RWPE1 (cell line): ENCODE measurements at regions not wholly inside any gene's neighbourhood (a gene's known extent, or its start where the extent isn't known, plus 50 kb on each side); places are given as distances from the start of the nearest gene placed in this dataset.

Experiments used
- CTCF ChIA-PET: fragments of 350-600 bp; sonication (Branson Sonifier 250); formaldehyde crosslinking; extraction: SDS; loops from one replicate; lab custom pipeline; 2021; lab: Yijun Ruan, JAX
- POLR2A ChIA-PET: fragments of 400-600 bp; formaldehyde crosslinking; extraction: SDS; loops from one replicate; lab custom pipeline; 2020; ENCODE audit warnings: antibody characterized with exemption; ENCODE audit not compliant: low non-redundant PET; lab: Yijun Ruan, JAX
- DNase-seq: peaks from one replicate; pipeline ENCODE4 v3.0.0; 2012; ENCODE audit warnings: low spot score
- H3K27ac ChIP-seq: fragments of 450-650 bp; 2 replicates; pipeline ENCODE4 v1.5.1; 2017
- TF ChIP-seq, protein P1 (sequence below): fragments of 450-650 bp; conservative IDR thresholded peaks from 2 replicates; pipeline ENCODE4 v1.5.1; 2017; ENCODE audit warnings: low read depth, mild to moderate bottlenecking

DNA sequence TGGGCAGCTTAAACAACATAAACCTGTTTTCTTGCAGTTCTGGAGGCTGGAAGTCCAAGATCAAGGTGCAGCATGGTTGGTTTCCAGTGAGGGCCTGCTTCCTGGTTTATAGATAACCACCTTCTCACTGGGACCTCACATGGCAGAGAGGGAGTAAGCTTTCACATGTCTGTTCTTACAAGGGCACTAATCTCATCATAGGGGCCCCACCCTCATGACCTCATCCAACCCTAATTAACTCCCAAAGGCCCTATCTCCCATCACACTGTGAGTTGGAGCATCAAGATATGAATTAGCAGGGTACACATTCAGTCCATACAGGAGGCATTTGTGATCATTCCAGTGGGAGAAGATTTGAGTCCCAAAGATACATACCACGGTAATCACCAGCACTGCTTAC lies 50.5 kb upstream of the GRIN2A start:
- no peak overlapping the region for H3K27ac ChIP-seq
- DNase-seq: no peak
- TF ChIP-seq, protein P1, sequence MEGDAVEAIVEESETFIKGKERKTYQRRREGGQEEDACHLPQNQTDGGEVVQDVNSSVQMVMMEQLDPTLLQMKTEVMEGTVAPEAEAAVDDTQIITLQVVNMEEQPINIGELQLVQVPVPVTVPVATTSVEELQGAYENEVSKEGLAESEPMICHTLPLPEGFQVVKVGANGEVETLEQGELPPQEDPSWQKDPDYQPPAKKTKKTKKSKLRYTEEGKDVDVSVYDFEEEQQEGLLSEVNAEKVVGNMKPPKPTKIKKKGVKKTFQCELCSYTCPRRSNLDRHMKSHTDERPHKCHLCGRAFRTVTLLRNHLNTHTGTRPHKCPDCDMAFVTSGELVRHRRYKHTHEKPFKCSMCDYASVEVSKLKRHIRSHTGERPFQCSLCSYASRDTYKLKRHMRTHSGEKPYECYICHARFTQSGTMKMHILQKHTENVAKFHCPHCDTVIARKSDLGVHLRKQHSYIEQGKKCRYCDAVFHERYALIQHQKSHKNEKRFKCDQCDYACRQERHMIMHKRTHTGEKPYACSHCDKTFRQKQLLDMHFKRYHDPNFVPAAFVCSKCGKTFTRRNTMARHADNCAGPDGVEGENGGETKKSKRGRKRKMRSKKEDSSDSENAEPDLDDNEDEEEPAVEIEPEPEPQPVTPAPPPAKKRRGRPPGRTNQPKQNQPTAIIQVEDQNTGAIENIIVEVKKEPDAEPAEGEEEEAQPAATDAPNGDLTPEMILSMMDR: no peak
- POLR2A ChIA-PET: no interaction called here
- CTCF ChIA-PET: no interaction called here

DNA sequence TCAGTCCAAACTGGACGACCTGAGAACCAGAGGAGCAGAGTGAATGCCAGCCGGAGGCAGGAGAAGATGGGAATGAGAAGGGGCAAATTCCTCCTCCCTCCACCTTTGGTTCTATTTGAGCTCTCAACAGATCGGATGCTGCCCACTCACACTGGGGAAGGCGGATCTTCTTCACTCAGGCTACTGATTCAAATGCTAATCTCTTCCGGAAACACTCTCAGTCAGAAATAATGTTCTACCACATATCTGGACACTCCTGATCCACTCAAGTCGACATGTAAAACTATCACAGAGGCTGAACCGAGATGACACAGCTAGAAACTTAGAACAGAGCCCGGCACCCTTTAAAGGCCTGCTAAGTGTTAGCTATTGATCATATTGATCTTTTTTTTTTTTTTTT lies 57.4 kb upstream of the GRIN2A start:
- no peak for DNase-seq
- POLR2A ChIA-PET: no interaction called here
- TF ChIP-seq, protein P1: no peak
- CTCF ChIA-PET: interaction anchor here (0.6 kb wide), 1 partner anchor 28 kb away, joined by 3 read pairs; no protein-coding TSS in a partner anchor
- no peak overlapping the region for H3K27ac ChIP-seq

DNA sequence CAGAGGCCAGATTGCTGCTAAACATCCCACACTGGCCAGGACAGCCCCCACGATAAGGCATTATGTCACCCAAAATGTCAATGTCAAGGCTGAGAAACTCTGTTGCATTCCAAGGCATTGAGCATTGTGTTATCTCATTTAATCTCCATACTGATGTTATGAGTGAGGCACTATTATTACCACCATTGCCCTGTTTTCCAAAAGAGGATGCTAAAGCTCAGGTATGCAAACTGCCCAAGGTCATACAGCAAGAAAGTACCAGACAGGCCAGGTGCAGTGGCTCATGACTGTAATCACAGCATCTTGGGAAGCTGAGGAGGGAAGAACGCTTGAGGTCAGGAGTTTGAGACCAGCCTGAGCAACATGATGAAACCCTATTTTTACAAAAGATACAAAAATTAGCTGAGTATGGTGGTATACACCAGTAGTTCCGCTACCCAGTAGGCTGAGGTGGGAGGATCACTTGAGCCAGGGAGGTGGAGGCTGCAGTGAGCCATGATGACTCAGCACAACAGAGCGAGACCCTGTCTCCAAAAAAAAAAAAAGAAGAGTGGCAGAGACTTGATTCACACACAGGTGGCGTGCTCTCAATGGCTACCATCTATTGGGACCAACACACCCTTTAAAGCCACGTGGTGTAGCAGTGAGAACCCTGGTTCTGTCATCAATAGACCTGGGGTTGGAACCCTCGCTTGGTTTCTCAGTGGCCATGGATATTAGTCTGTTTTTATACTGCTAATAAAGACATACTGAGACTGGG lies 58.8 kb upstream of the GRIN2A start:
- TF ChIP-seq, protein P1: no peak
- CTCF ChIA-PET: no interaction called here
- DNase-seq: no peak
- no peak overlapping the region for H3K27ac ChIP-seq
- POLR2A ChIA-PET: interaction anchor here (0.5 kb wide), 1 partner anchor 315 kb away, joined by 3 read pairs; no protein-coding TSS in a partner anchor

DNA sequence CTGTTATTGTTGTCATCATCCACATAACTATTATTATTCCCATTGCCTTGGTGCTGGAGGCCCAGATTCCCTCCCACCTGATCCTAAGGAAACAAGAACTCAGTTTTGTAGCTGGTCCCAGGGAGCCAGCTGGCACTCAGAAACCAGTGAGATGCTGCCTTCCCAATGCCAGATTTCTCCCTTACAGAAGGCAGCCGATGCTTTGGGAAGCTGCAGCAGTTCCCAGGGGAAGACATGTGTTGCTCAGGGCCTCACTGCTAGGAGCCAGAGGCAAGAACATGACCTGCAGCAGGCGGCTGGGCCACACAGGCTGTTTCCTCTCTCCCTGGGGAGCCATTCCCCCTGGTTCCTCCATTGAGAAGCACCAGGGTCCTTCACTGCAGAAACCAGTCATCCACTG lies 59.9 kb upstream of the GRIN2A start:
- ChIA-PET CTCF (interaction anchor here (0.6 kb wide), 1 partner anchor 55 kb away, joined by 3 read pairs; no protein-coding TSS in a partner anchor), POLR2A (no interaction called here)
- TF ChIP-seq, protein P1: no peak
- no peak overlapping the region for H3K27ac ChIP-seq
- no peak for DNase-seq

DNA sequence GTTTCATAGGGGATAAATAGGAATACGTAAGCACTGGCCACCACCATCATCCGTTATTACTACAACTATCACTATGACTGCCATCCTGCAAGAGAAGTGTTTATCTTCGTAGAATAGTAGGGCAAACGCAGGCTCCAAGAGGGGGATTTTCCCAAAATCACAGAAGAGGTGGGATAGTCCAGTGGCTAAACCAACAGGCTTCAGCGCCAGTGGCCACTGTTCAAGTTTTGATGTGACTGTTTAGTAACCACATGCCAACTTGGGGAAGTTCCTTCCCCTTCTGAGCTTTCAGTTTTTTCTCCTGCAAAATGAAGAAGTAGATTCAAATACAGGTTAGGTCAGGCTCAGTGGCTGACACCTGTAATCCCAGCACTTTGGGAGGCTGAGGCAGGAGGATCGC lies 60.7 kb upstream of the GRIN2A start:
- CTCF ChIA-PET: no interaction called here
- DNase-seq: no peak
- TF ChIP-seq, protein P1: no peak
- H3K27ac ChIP-seq: no peak overlapping the region
- POLR2A ChIA-PET: no interaction called here

DNA sequence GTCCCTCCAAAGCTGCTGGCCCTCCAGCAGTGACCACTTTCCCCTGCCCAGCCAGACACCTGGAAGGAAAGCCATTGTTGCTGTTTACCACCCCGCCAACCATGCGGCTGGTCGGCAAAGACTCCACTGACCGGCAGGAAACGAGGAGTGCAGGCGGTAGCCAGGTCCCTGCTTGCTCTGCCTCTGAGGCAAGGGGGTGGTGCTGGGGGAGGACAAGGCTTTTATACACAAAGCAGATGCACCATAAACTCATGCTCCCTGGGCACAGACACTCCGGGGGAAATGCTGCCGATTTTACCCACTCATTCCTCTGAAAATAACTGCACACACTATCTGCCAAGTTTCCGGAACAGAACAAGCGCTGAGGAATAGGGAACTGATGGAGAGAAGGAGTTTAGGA lies 62.8 kb upstream of the GRIN2A start:
- CTCF ChIA-PET: no interaction called here
- H3K27ac ChIP-seq: no peak overlapping the region
- no peak for DNase-seq
- TF ChIP-seq, protein P1: no peak
- POLR2A ChIA-PET: no interaction called here
